ENCODE measurements at regions not wholly inside any gene's neighbourhood (a gene's known extent, or its start where the extent isn't known, plus 50 kb on each side); places are given as distances from the start of the nearest gene placed in this dataset.

- TF ChIP-seq CTCF (IDR thresholded peaks at IDR 0.05) (no peak), POLR2A (IDR thresholded peaks at IDR 0.05) (no peak)
These were observed 237.5 kb downstream of the CDC5L start for GRCh38 chr6:44624936-44625573.

All from Peyer's patch (tissue), 4 donors.